GM12873 (cell line): ENCODE measurements at regions not wholly inside any gene's neighbourhood (a gene's known extent, or its start where the extent isn't known, plus 50 kb on each side); places are given as distances from the start of the nearest gene placed in this dataset.

Source experiments
- CTCF ChIP-seq: IDR thresholded peaks from 2 replicates; pipeline ENCODE4 v1.5.1; 2012; ENCODE audit warnings: low read depth, mild to moderate bottlenecking, moderate library complexity, low read length, control low read depth; ENCODE audit not compliant: insufficient read depth; ENCODE audit errors: missing control alignments

DNA sequence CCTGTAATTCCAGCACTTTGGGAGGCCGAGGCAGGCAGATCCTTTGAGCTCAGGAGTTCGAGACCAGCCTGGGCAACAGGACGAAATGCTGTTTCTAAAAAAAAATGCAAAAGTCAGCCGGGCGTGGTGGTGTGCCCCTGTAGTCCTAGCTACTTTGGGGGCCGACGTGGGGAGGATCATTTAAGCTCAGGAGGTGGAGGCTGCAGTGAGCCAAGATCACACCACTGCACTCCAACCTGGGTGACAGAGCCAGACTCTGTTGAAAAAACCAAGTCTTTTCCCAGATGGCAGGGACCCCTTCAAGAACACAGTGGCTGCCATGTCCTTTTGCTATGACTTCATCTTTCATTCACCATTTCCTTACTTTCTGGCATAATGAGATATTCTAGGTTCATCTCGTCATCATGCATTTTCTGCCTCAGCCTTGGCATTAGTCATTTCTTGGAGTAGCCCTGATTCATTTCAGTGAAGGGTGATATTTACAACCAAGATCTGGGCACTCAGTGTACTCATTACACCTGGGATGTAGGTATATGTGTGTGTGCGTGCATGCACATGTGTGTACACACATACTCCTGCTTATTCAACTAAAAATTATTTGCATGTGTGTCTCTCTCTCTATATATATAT, 61.4 kb upstream of the TOX2 start:
- TF ChIP-seq CTCF, result no peak

GRCh38 chr20:43849496-43850186, 65.0 kb upstream of the TOX2 start:
- TF ChIP-seq CTCF, result no peak

- no peak for TF ChIP-seq CTCF
Measured at GRCh38 chr20:43846516-43846905, 68.1 kb upstream of the TOX2 start.

DNA sequence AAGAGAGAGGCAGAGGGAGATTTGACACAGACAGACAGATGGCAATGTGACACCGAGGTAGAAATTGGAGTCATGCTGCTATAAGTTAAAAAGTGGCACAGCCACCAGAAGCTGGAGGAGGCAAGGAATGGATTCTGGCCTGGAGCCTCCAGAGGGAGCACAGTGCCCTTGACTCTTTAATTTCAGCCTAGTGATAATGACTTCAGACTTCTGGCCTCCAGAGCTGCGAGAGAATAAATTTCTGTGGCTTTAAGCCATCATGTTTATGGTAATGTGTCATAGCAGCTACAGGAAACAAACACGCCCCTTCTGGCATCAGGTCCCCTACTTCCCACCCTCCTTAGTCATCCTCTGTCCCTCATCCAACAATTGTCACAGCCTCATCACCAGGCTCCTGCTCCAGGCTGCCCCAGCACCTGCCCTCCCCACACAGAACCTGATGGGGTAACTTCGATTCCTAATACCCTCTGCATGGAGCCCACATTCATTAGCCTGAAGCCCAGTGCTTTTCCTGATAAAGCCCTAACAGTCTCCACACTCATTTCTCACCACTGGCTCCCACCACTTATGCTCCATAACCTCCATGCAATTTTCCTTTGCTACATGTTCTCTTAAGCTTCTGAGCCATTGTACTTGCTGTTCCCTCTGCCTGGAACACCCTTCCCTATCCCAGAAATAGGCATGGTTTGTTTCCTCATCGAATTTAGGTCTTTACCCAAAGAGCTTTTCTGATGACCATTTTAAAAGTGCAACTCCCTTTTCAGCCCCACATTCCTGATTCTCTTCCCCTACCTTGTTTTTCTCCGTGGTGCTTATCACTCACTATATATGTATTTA, 69.7 kb upstream of the TOX2 start:
- no peak for TF ChIP-seq CTCF

- no peak for TF ChIP-seq CTCF
Measured at GRCh38 chr20:43843965-43844660, 70.5 kb upstream of the TOX2 start.

DNA sequence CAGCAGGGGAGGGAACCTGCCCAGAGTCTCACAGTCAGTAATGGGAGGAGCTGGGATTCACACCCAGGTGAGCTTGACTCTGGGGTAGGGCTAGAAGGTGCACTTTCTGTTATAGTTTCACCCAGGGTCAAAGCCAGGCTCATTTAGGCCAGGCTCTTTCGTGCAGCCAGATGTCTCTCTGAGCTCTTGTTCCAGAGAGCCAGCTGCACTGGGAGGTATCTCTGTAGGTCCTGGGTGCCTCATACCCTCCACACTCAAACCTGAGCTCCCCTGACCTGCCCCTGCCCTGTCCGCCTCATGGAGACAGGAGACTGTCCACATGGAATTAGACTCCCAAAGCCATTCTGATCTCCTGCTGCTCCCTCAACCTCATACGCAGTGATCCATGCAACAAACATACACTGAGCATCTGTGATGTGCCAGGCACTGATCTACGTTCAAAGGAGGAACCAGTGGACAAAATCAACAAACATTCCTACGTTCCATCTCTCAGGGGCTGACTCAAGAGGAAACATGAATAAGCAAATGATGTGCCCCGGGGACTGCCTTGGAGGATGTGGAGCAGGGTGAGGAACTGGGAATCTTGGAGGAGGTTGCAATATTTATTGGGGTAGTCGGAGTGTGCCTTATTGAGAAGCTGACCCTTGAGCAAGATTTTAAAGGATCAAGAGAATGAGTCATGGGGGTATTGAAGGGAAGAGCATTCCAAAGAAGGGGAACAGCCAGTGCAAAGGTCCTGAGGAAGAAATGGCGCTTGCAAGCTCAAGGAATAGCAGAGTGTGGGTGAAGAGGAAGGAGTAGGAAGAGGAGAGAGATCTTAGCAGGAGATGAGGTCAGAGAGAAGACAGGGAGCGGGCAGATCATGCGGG, 71.3 kb upstream of the TOX2 start:
- no peak for TF ChIP-seq CTCF
